B cell (primary cell): ENCODE measurements at regions not wholly inside any gene's neighbourhood (a gene's known extent, or its start where the extent isn't known, plus 50 kb on each side); places are given as distances from the start of the nearest gene placed in this dataset.

Source experiments
- CTCF ChIP-seq: fragments of 200-600 bp; IDR thresholded peaks from one replicate; pipeline ENCODE4 v1.8.0; 2022; ENCODE audit warnings: antibody characterized with exemption, mild to moderate bottlenecking
- EZH2 ChIP-seq: IDR thresholded peaks from 2 replicates; pipeline ENCODE4 v1.6.1; 2012; ENCODE audit warnings: borderline replicate concordance, low read depth, mild to moderate bottlenecking, moderate library complexity, low read length; ENCODE audit not compliant: insufficient read depth, poor library complexity, severe bottlenecking

- TF ChIP-seq CTCF (no peak), EZH2 (no peak)
These were observed 375.9 kb downstream of the RSL24D1 start for GRCh38 chr15:54820811-54821210.
